ENCODE measurements at regions not wholly inside any gene's neighbourhood (a gene's known extent, or its start where the extent isn't known, plus 50 kb on each side); places are given as distances from the start of the nearest gene placed in this dataset.

GRCh38 chr9:107064378-107064777 is 201.4 kb downstream of the ZNF462 start:
- Histone ChIP-seq H3K27me3 (ENCODE audit: control insufficient read depth, insufficient read depth, low read length) (no peaks in the 10 kb centered on the region), H3K9me3 (ENCODE audit: control insufficient read depth, low read length) (no peaks in the 10 kb centered on the region), H3K79me2 (no peaks in the 10 kb centered on the region), H3K9ac (no peak overlapping the region), H3K36me3 (ENCODE audit: control insufficient read depth, insufficient read depth, low read length) (no peaks in the 10 kb centered on the region), H3K4me1 (no peaks in the 10 kb centered on the region), H3K27ac (no peak overlapping the region), H3K4me3 (ENCODE audit: low read depth, low read length) (no peak overlapping the region), H3K4me2 (ENCODE audit: low read length) (no peak overlapping the region), H2AFZ (no peak overlapping the region)
- no peak for TF ChIP-seq CTCF (IDR thresholded peaks at IDR 0.05)

- H3K27ac ChIP-seq: no peak overlapping the region
- H3K9ac ChIP-seq: no peak overlapping the region
- H2AFZ ChIP-seq: no peak overlapping the region
- H3K4me1 ChIP-seq: no peaks in the 10 kb centered on the region
- H3K79me2 ChIP-seq: no peaks in the 10 kb centered on the region
- no peaks in the 10 kb centered on the region for H3K27me3 ChIP-seq (ENCODE audit: control insufficient read depth, insufficient read depth, low read length)
- no peaks in the 10 kb centered on the region for H3K36me3 ChIP-seq (ENCODE audit: control insufficient read depth, insufficient read depth, low read length)
- no peaks in the 10 kb centered on the region for H3K9me3 ChIP-seq (ENCODE audit: control insufficient read depth, low read length)
- TF ChIP-seq CTCF (IDR thresholded peaks at IDR 0.05): no peak
- no peak overlapping the region for H3K4me2 ChIP-seq (ENCODE audit: low read length)
- no peak overlapping the region for H3K4me3 ChIP-seq (ENCODE audit: low read depth, low read length)
Measured at GRCh38 chr9:107065549-107065948, 202.6 kb downstream of the ZNF462 start.

GRCh38 chr9:107067739-107068416 is 204.9 kb downstream of the ZNF462 start:
- Histone ChIP-seq H3K9me3 (ENCODE audit: control insufficient read depth, low read length) (no peaks in the 10 kb centered on the region), H3K9ac (no peak overlapping the region), H3K4me1 (no peaks in the 10 kb centered on the region), H2AFZ (no peak overlapping the region), H3K36me3 (ENCODE audit: control insufficient read depth, insufficient read depth, low read length) (no peaks in the 10 kb centered on the region), H3K4me2 (ENCODE audit: low read length) (no peak overlapping the region), H3K27ac (no peak overlapping the region), H3K79me2 (no peaks in the 10 kb centered on the region), H3K27me3 (ENCODE audit: control insufficient read depth, insufficient read depth, low read length) (no peaks in the 10 kb centered on the region), H3K4me3 (ENCODE audit: low read depth, low read length) (no peak overlapping the region)
- TF ChIP-seq CTCF (IDR thresholded peaks at IDR 0.05): no peak

DNA sequence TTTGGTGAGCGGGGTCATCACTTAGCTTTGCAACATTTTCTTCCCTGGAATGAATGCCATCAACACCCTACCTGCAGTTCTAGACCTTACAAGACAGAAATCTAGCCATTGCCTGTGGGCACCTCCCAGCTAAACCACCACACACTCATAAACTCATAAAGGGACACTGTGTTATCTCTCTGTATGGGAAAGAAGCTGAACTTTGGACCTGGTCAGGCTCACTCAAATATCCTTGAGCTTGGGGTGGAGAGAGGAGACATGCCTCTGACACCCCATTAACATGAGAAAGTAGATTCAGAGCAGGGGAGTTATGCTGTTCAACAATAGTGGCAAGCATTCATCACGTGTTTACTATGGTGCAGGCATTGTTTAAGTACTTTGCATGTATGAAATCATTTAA is 205.6 kb downstream of the ZNF462 start:
- no peaks in the 10 kb centered on the region for H3K79me2 ChIP-seq
- H3K27me3 ChIP-seq (ENCODE audit: control insufficient read depth, insufficient read depth, low read length): no peaks in the 10 kb centered on the region
- no peak overlapping the region for H3K27ac ChIP-seq
- no peaks in the 10 kb centered on the region for H3K36me3 ChIP-seq (ENCODE audit: control insufficient read depth, insufficient read depth, low read length)
- H3K9me3 ChIP-seq (ENCODE audit: control insufficient read depth, low read length): no peaks in the 10 kb centered on the region
- no peak for TF ChIP-seq CTCF (IDR thresholded peaks at IDR 0.05)
- no peaks in the 10 kb centered on the region for H3K4me1 ChIP-seq
- H3K4me3 ChIP-seq (ENCODE audit: low read depth, low read length): no peak overlapping the region
- no peak overlapping the region for H2AFZ ChIP-seq
- H3K4me2 ChIP-seq (ENCODE audit: low read length): no peak overlapping the region
- H3K9ac ChIP-seq: no peak overlapping the region

- TF ChIP-seq CTCF (IDR thresholded peaks at IDR 0.05): no peak
- Histone ChIP-seq H3K27me3 (ENCODE audit: control insufficient read depth, insufficient read depth, low read length) (no peaks in the 10 kb centered on the region), H3K4me2 (ENCODE audit: low read length) (no peak overlapping the region), H3K4me3 (ENCODE audit: low read depth, low read length) (no peak overlapping the region), H3K9ac (no peak overlapping the region), H3K4me1 (no peaks in the 10 kb centered on the region), H3K27ac (no peak overlapping the region), H3K36me3 (ENCODE audit: control insufficient read depth, insufficient read depth, low read length) (no peaks in the 10 kb centered on the region), H3K79me2 (no peaks in the 10 kb centered on the region), H3K9me3 (ENCODE audit: control insufficient read depth, low read length) (no peaks in the 10 kb centered on the region), H2AFZ (no peak overlapping the region)
Measured at GRCh38 chr9:107070586-107070985, 207.6 kb downstream of the ZNF462 start.

Data from parathyroid adenoma (tissue), 2 donors.